GM04504 (cell line): ENCODE measurements at regions not wholly inside any gene's neighbourhood (a gene's known extent, or its start where the extent isn't known, plus 50 kb on each side); places are given as distances from the start of the nearest gene placed in this dataset.

ENCODE experiments used
- DNase-seq: peaks from one replicate; pipeline ENCODE4 v3.0.0-alpha.2; 2012; ENCODE audit warnings: low read depth

DNA sequence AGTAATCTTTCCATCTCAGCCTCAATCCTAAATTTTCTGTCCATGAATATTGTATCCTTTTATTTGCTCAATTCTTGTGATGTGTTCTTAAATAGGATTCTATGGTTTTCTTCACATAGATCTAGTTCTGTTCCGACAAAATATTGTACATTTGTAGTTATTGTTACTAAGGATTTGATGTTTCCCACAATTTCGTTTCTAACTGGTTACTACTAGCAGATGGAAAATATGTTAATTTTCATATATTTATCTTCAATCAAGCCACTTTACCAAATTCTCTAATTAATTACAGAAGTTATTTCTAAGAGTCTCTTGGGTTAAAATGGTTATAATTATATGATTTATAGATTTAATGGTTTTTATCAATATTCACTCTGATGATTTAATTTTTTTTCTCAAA, 60.3 kb downstream of the SEC61B start:
- DNase-seq, result no peak

- DNase-seq, result no peak
These were observed 63.9 kb downstream of the SEC61B start for GRCh38 chr9:99285965-99286364.

- DNase-seq, result no peak
These were observed 64.5 kb downstream of the SEC61B start for GRCh38 chr9:99286536-99286935.

DNA sequence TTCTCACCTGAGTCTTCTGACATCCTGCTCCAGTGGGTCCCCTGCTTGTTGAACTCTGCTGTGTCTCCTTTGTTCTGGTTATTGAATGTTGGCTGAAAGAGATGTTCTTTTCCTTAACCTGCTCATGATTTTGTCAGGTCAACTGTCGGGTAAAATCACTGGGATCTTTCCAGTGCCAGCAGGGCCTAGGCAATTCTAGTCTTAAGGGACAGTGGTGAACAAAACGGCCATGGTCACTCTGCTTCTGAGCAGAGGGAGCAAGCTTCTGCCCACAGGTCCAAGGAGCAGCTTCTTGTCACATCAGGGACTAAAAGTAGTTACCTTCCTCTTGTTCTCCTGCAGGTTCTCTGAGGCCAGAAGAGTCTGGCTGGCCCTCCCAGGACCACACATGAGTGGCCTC, 65.6 kb downstream of the SEC61B start:
- no peak for DNase-seq

GRCh38 chr9:99288830-99289229, 66.7 kb downstream of the SEC61B start:
- DNase-seq, result no peak

GRCh38 chr9:99294850-99295461, 72.9 kb downstream of the SEC61B start:
- no peak for DNase-seq

GRCh38 chr9:99296291-99296951, 74.3 kb downstream of the SEC61B start:
- DNase-seq, result no peak

DNA sequence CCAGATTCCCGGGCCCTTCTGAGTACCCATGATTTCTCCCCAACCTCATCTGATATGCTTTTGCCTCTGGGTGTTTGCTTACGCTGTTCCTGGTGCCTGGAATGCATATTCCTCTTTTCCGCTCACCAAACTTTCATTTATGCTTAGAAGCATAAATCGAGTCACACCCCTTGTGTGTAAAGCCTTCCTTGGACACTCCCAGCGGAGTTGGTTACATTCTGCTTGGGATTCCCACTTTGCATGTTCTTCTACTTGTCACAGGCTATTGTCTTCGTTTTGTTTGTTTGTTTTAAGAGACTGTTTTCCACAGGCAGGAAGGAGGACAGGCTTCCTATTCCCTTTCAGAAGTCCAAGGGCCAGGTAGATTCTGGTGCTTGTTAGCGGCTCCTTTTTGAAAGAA, 76.5 kb downstream of the SEC61B start:
- no peak for DNase-seq

DNA sequence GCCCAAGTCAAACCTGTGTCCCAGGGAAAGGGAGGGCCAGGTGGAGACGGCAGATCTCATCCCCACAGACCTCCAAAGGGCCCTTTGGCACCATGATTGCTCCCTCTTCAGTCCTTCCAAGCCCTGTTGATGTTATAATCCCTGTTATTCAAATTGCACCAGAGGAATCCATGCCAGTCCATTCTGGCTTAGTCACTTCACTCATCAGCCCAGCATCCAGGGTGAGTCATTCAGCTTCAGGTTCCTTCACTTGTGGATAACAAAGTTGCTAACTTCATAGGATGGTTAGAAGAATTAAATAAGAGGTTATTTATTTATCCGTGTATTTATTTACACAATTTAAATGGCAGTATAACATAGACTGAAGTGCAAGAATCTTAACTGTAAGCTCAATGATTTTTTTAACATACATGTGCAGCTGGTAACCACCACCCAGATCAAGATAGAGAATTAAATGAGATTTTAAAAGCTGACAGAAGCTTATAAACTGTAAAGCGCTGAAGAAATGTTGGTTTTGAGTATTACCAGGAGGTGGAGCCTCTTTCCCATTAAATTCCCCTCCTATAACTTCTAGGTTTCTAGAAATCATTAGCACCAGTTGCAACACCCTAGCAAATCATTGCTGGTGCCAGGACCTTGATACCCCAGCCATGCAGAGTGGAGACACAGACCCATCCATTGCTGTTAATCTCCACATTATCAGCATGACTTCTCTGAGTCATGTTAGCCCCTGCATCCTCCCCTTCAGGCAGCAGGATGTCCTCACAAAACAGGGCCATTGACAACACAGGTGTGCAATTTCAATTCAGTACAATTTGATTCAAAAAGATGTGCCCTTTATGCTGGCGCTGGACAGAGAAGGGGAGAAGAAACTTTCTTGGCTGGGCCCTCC, 77.4 kb downstream of the SEC61B start:
- DNase-seq, result peak; percentile 19

GRCh38 chr9:99300103-99300439, 78.0 kb downstream of the SEC61B start:
- DNase-seq, result no peak

DNA sequence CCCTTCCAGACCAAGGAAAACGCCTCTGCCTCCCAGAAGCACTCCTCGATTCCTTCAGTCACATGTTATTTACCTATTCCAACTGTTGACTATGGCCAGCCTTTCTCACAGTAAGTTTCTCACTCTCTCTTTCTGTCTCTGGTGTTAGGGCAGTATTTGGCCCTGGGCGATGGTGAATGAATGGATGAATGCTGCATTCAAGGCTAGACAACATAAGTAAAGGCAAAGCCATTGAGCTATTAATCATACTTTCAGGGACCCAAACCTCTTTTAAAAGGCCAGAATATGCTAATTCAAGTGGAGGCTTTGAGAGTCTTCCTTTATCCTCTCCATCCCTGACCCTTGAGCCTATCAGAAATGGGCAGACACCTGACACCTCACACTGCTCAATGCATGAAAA, 78.5 kb downstream of the SEC61B start:
- DNase-seq, result no peak

- no peak for DNase-seq
These were observed 81.1 kb downstream of the SEC61B start for GRCh38 chr9:99303177-99303576.

DNA sequence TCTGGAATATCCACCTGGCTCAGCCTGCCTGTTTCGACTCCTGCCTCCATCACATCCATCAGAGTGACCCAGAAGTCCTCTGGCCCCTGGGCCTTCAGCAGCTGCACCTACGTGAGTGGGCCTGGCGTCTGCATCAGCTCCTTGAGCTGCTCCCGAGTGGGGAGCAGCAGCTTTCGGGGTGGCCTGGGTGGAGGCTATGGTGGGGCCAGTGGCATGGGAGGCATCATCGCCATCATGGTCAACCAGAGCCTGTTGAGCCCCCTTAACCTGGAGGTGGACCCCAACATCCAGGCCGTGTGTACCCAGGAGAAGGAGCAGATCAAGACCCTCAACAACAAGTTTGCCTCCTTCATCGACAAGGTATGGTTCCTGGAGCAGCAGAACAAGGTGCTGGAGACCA, 83.0 kb downstream of the SEC61B start:
- no peak for DNase-seq

DNA sequence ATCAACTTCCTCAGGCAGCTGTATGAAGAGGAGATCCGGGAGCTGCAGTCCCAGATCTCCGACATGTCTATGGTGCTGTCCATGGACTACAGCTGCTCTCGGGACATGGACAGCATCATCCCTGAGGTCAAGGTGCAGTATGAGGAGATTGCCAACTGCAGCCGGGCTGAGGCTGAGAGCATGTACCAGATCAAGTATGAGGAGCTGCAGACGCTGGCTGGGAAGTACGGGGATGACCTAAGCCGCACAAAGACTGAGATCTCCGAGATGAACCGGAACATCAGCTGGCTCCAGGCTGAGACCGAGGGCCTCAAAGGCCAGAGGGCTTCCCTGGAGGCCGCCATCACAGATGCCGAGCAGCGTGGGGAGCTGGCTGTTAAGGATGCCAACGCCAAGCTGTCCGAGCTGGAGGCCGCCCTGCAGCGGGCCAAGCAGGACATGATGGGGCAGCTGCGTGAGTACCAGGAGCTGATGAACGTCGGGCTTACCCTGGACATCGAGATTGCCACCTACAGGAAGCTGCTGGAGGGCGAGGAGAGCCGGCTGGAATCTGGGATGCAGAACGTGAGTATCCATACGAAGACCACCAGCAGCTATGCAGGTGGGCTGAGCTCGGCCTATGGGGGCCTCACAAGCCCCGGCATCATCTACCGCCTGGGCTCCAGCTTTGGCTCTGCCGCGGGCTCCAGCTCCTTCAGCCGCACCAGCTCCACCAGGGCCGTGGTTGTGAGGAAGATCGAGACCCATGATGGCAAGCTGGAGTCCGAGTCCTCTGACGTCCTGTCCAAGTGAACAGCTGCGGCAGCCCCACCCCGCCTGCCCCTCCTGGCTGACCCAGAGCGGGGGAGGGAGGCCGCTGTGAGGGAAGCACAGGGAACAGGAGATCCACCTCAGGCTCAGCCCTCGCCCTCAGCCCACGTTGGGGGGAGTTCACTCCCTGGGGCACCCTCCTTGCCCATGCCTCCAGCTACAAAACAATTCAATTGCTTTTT, 84.0 kb downstream of the SEC61B start:
- no peak for DNase-seq

- DNase-seq, result no peak
These were observed 85.8 kb downstream of the SEC61B start for GRCh38 chr9:99307851-99308250.

DNA sequence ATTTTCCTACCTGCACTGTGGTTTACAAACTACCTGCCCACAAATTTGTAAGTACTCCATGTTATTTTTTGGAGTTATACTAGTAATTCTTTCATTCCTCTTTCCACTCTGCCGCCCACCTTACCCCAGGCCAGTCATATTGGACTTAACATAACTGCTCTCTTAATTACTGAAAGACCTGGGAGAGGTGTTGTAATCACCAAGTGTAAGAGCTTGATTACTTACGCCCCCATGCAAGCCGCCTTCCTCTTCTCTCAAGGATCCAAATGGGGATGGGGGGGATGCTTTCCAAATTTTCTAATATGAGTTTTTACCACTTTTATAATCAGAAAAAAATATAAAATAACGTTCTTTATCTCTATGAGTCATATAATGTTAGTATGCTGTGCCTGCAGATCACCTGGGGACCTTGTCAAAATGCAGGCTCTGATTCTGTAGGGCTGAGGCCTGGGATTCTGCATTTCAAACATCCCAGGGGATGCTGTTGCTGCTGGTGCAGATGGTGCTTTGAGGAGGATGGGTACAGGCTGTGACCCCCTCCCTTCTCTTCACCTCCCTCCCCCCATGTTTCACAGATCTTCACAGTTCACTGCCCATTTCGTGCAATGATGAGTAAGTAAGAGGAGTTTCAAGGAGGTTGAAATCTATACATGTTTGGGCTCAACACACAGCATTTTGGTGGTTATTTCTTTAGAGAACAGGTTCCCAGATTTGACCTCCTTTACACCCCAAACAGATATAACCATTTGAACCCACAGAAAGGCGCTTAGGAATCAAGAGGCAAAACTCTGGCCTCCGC, 87.3 kb downstream of the SEC61B start:
- DNase-seq, result no peak

GRCh38 chr9:99312736-99313135, 90.7 kb downstream of the SEC61B start:
- DNase-seq, result no peak

- no peak for DNase-seq
These were observed 97.0 kb downstream of the SEC61B start for GRCh38 chr9:99319048-99319447.

- DNase-seq, result no peak
These were observed 100.2 kb downstream of the SEC61B start for GRCh38 chr9:99322299-99322698.

- no peak for DNase-seq
These were observed 104.2 kb downstream of the SEC61B start for GRCh38 chr9:99326112-99326916.

- DNase-seq, result no peak
These were observed 104.8 kb downstream of the SEC61B start for GRCh38 chr9:99326917-99327189.
